ENCODE measurements at regions not wholly inside any gene's neighbourhood (a gene's known extent, or its start where the extent isn't known, plus 50 kb on each side); places are given as distances from the start of the nearest gene placed in this dataset.

GRCh38 chr9:7546261-7546660 lies 253.3 kb downstream of the DMAC1 start:
- no peak overlapping the region for H3K27ac ChIP-seq (ENCODE audit: low read depth, low read length, severe bottlenecking)
- no peaks in the 10 kb centered on the region for H3K9me3 ChIP-seq (ENCODE audit: control insufficient read depth, low read length)
- no peaks in the 10 kb centered on the region for H3K36me3 ChIP-seq (ENCODE audit: control insufficient read depth, insufficient read depth, low read length)
- WGBS, 2 experiments (ENCODE audit: insufficient coverage in 2 of 2) = 0% methylated on average over 1 of the region's 1 CpG
- H3K4me1 ChIP-seq (ENCODE audit: control insufficient read depth, insufficient read depth, low read length, poor library complexity, severe bottlenecking) = peaks cover 4% of the 10 kb centered on the region
- H3K4me3 ChIP-seq (ENCODE audit: extremely low read depth, insufficient read depth, low read length, poor library complexity, severe bottlenecking) = no peak overlapping the region

GRCh38 chr9:7545371-7546165 lies 254.0 kb downstream of the DMAC1 start:
- Histone ChIP-seq H3K9me3 (ENCODE audit: control insufficient read depth, low read length) (no peaks in the 10 kb centered on the region), H3K27ac (ENCODE audit: low read depth, low read length, severe bottlenecking) (no peak overlapping the region), H3K4me1 (ENCODE audit: control insufficient read depth, insufficient read depth, low read length, poor library complexity, severe bottlenecking) (peaks cover 4% of the 10 kb centered on the region), H3K4me3 (ENCODE audit: extremely low read depth, insufficient read depth, low read length, poor library complexity, severe bottlenecking) (no peak overlapping the region), H3K36me3 (ENCODE audit: control insufficient read depth, insufficient read depth, low read length) (no peaks in the 10 kb centered on the region)
- WGBS, 2 experiments (ENCODE audit: insufficient coverage in 2 of 2) = 89 to 100% methylated on average over 1 to 2 of the region's 5 CpGs

GRCh38 chr9:7542693-7543092 lies 256.9 kb downstream of the DMAC1 start:
- H3K4me3 ChIP-seq (ENCODE audit: extremely low read depth, insufficient read depth, low read length, poor library complexity, severe bottlenecking) = no peak overlapping the region
- no peaks in the 10 kb centered on the region for H3K36me3 ChIP-seq (ENCODE audit: control insufficient read depth, insufficient read depth, low read length)
- WGBS, 2 experiments (ENCODE audit: insufficient coverage in 2 of 2) = 64 to 67% methylated on average over 4 of the region's 4 CpGs
- no peaks in the 10 kb centered on the region for H3K9me3 ChIP-seq (ENCODE audit: control insufficient read depth, low read length)
- H3K27ac ChIP-seq (ENCODE audit: low read depth, low read length, severe bottlenecking) = no peak overlapping the region
- no peaks in the 10 kb centered on the region for H3K4me1 ChIP-seq (ENCODE audit: control insufficient read depth, insufficient read depth, low read length, poor library complexity, severe bottlenecking)

GRCh38 chr9:7542126-7542525 lies 257.5 kb downstream of the DMAC1 start:
- no peaks in the 10 kb centered on the region for H3K9me3 ChIP-seq (ENCODE audit: control insufficient read depth, low read length)
- WGBS, 2 experiments (ENCODE audit: insufficient coverage in 2 of 2) = 100% methylated on average over 1 of the region's 2 CpGs
- no peak overlapping the region for H3K27ac ChIP-seq (ENCODE audit: low read depth, low read length, severe bottlenecking)
- no peaks in the 10 kb centered on the region for H3K4me1 ChIP-seq (ENCODE audit: control insufficient read depth, insufficient read depth, low read length, poor library complexity, severe bottlenecking)
- H3K36me3 ChIP-seq (ENCODE audit: control insufficient read depth, insufficient read depth, low read length) = no peaks in the 10 kb centered on the region
- no peak overlapping the region for H3K4me3 ChIP-seq (ENCODE audit: extremely low read depth, insufficient read depth, low read length, poor library complexity, severe bottlenecking)

- no peak overlapping the region for H3K4me3 ChIP-seq (ENCODE audit: extremely low read depth, insufficient read depth, low read length, poor library complexity, severe bottlenecking)
- no peaks in the 10 kb centered on the region for H3K4me1 ChIP-seq (ENCODE audit: control insufficient read depth, insufficient read depth, low read length, poor library complexity, severe bottlenecking)
- H3K27ac ChIP-seq (ENCODE audit: low read depth, low read length, severe bottlenecking) = no peak overlapping the region
- WGBS, 2 experiments (ENCODE audit: insufficient coverage in 2 of 2) = no CpG with 5 or more reads among the region's 4 CpGs
- H3K9me3 ChIP-seq (ENCODE audit: control insufficient read depth, low read length) = no peaks in the 10 kb centered on the region
- H3K36me3 ChIP-seq (ENCODE audit: control insufficient read depth, insufficient read depth, low read length) = no peaks in the 10 kb centered on the region
These were observed 263.2 kb downstream of the DMAC1 start for GRCh38 chr9:7536310-7536939.

GRCh38 chr9:7534211-7534935 lies 265.2 kb downstream of the DMAC1 start:
- WGBS, 2 experiments (ENCODE audit: insufficient coverage in 2 of 2) = 90 to 96% methylated on average over 4 of the region's 5 CpGs
- Histone ChIP-seq H3K9me3 (ENCODE audit: control insufficient read depth, low read length) (no peaks in the 10 kb centered on the region), H3K4me1 (ENCODE audit: control insufficient read depth, insufficient read depth, low read length, poor library complexity, severe bottlenecking) (no peaks in the 10 kb centered on the region), H3K27ac (ENCODE audit: low read depth, low read length, severe bottlenecking) (no peak overlapping the region), H3K4me3 (ENCODE audit: extremely low read depth, insufficient read depth, low read length, poor library complexity, severe bottlenecking) (no peak overlapping the region), H3K36me3 (ENCODE audit: control insufficient read depth, insufficient read depth, low read length) (no peaks in the 10 kb centered on the region)

GRCh38 chr9:7533376-7534090 lies 266.0 kb downstream of the DMAC1 start:
- WGBS, 2 experiments (ENCODE audit: insufficient coverage in 2 of 2) = 94% methylated on average over 5 of the region's 6 CpGs; no CpG with 5 or more reads in 1 of the 2 experiments
- Histone ChIP-seq H3K9me3 (ENCODE audit: control insufficient read depth, low read length) (no peaks in the 10 kb centered on the region), H3K27ac (ENCODE audit: low read depth, low read length, severe bottlenecking) (no peak overlapping the region), H3K4me1 (ENCODE audit: control insufficient read depth, insufficient read depth, low read length, poor library complexity, severe bottlenecking) (no peaks in the 10 kb centered on the region), H3K4me3 (ENCODE audit: extremely low read depth, insufficient read depth, low read length, poor library complexity, severe bottlenecking) (no peak overlapping the region), H3K36me3 (ENCODE audit: control insufficient read depth, insufficient read depth, low read length) (no peaks in the 10 kb centered on the region)

GRCh38 chr9:7523426-7524043 lies 276.0 kb downstream of the DMAC1 start:
- no peak overlapping the region for H3K4me3 ChIP-seq (ENCODE audit: extremely low read depth, insufficient read depth, low read length, poor library complexity, severe bottlenecking)
- H3K36me3 ChIP-seq (ENCODE audit: control insufficient read depth, insufficient read depth, low read length) = no peaks in the 10 kb centered on the region
- no peak overlapping the region for H3K27ac ChIP-seq (ENCODE audit: low read depth, low read length, severe bottlenecking)
- H3K9me3 ChIP-seq (ENCODE audit: control insufficient read depth, low read length) = no peaks in the 10 kb centered on the region
- WGBS, 2 experiments (ENCODE audit: insufficient coverage in 2 of 2) = 48 to 75% methylated on average over 3 to 4 of the region's 5 CpGs
- H3K4me1 ChIP-seq (ENCODE audit: control insufficient read depth, insufficient read depth, low read length, poor library complexity, severe bottlenecking) = no peaks in the 10 kb centered on the region

GRCh38 chr9:7520396-7520795 lies 279.2 kb downstream of the DMAC1 start:
- Histone ChIP-seq H3K9me3 (ENCODE audit: control insufficient read depth, low read length) (no peaks in the 10 kb centered on the region), H3K27ac (ENCODE audit: low read depth, low read length, severe bottlenecking) (no peak overlapping the region), H3K36me3 (ENCODE audit: control insufficient read depth, insufficient read depth, low read length) (no peaks in the 10 kb centered on the region), H3K4me1 (ENCODE audit: control insufficient read depth, insufficient read depth, low read length, poor library complexity, severe bottlenecking) (no peaks in the 10 kb centered on the region), H3K4me3 (ENCODE audit: extremely low read depth, insufficient read depth, low read length, poor library complexity, severe bottlenecking) (no peak overlapping the region)
- 42 to 65% methylated on average over 3 to 5 of the region's 5 CpGs for WGBS, 2 experiments (ENCODE audit: insufficient coverage in 2 of 2)

GRCh38 chr9:7516376-7516775 lies 283.2 kb downstream of the DMAC1 start:
- Histone ChIP-seq H3K4me1 (ENCODE audit: control insufficient read depth, insufficient read depth, low read length, poor library complexity, severe bottlenecking) (no peaks in the 10 kb centered on the region), H3K27ac (ENCODE audit: low read depth, low read length, severe bottlenecking) (no peak overlapping the region), H3K9me3 (ENCODE audit: control insufficient read depth, low read length) (no peaks in the 10 kb centered on the region), H3K4me3 (ENCODE audit: extremely low read depth, insufficient read depth, low read length, poor library complexity, severe bottlenecking) (no peak overlapping the region), H3K36me3 (ENCODE audit: control insufficient read depth, insufficient read depth, low read length) (no peaks in the 10 kb centered on the region)
- WGBS, 2 experiments (ENCODE audit: insufficient coverage in 2 of 2) = 81 to 88% methylated on average over 2 of the region's 2 CpGs

All from mesodermal cell (in vitro differentiated cells).